ENCODE measurements at regions not wholly inside any gene's neighbourhood (a gene's known extent, or its start where the extent isn't known, plus 50 kb on each side); places are given as distances from the start of the nearest gene placed in this dataset.

DNA sequence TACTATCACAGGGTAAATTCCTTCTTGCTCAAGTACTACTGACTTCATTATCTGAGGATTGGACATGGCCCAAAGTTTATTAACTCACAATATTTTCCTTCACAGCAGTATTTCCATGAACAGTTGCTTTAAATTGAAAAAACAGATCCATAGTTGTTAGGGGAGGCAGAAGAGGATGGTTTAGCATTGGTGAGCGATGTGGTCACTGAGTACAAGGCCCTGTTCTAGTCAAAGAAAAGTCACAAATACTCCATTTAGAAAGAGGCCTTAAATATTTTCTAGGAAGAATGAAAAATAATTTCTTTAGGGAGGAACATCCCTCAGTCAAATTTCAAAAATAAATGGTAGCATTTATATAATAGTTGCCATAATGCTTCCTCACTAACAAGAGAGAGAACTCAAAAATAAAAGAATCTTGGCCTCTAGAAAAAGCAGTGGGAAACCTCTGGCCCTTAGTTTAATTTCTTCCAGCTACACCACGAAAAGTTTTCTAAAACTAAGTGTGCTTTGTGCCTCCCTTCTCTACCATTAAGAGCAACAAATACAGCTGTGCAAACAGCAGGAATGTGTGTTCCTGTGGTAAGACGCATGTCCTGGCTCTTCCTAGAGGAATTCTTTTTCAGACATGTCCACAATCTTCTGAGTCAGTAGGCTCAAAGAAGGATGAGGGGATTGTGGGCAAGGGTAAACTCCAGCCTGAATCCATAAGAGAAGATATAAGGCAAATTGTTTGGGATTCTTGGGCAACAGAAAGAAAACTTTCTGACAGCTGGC is 105.7 kb downstream of the HOXA1 start:
- peaks cover 33% of the 10 kb centered on the region for H3K27me3 Mint-ChIP-seq (ENCODE audit: low read depth)
- DNase-seq (ENCODE audit: low spot score) (no peak), ATAC-seq (no peak)
- 0 out of 2 replicates have a peak, but pooled peaks cover 3% of the 10 kb centered on the region for H3K4me1 Mint-ChIP-seq
- H3K4me3 Mint-ChIP-seq, result no peak overlapping the region
- POLR2A ChIA-PET, result no interaction called here
- TF ChIP-seq PRRX2 (CRISPR knock-in tag; IDR thresholded peaks at IDR 0.05) (no peak), ZNF416 (CRISPR knock-in tag; IDR thresholded peaks at IDR 0.05) (no peak), JUN (CRISPR knock-in tag; IDR thresholded peaks at IDR 0.05) (no peak), NFYB (CRISPR knock-in tag; conservative IDR thresholded peaks at IDR 0.05; ENCODE audit: low read depth) (no peak), EMX1 (CRISPR knock-in tag; IDR thresholded peaks at IDR 0.05) (no peak), HMGA2 (CRISPR knock-in tag; IDR thresholded peaks at IDR 0.05) (no peak), SMAD4 (CRISPR knock-in tag; IDR thresholded peaks at IDR 0.05) (no peak), RORB (CRISPR knock-in tag; IDR thresholded peaks at IDR 0.05) (no peak), ELF4 (CRISPR knock-in tag; IDR thresholded peaks at IDR 0.05; ENCODE audit: low read depth) (no peak)
- TF ChIP-seq, protein P1, sequence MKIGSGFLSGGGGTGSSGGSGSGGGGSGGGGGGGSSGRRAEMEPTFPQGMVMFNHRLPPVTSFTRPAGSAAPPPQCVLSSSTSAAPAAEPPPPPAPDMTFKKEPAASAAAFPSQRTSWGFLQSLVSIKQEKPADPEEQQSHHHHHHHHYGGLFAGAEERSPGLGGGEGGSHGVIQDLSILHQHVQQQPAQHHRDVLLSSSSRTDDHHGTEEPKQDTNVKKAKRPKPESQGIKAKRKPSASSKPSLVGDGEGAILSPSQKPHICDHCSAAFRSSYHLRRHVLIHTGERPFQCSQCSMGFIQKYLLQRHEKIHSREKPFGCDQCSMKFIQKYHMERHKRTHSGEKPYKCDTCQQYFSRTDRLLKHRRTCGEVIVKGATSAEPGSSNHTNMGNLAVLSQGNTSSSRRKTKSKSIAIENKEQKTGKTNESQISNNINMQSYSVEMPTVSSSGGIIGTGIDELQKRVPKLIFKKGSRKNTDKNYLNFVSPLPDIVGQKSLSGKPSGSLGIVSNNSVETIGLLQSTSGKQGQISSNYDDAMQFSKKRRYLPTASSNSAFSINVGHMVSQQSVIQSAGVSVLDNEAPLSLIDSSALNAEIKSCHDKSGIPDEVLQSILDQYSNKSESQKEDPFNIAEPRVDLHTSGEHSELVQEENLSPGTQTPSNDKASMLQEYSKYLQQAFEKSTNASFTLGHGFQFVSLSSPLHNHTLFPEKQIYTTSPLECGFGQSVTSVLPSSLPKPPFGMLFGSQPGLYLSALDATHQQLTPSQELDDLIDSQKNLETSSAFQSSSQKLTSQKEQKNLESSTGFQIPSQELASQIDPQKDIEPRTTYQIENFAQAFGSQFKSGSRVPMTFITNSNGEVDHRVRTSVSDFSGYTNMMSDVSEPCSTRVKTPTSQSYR (CRISPR knock-in tag; IDR thresholded peaks at IDR 0.05), result no peak
- TF ChIP-seq, protein P2, sequence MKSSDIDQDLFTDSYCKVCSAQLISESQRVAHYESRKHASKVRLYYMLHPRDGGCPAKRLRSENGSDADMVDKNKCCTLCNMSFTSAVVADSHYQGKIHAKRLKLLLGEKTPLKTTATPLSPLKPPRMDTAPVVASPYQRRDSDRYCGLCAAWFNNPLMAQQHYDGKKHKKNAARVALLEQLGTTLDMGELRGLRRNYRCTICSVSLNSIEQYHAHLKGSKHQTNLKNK (CRISPR knock-in tag; IDR thresholded peaks at IDR 0.05), result no peak
- TF ChIP-seq, protein P3, sequence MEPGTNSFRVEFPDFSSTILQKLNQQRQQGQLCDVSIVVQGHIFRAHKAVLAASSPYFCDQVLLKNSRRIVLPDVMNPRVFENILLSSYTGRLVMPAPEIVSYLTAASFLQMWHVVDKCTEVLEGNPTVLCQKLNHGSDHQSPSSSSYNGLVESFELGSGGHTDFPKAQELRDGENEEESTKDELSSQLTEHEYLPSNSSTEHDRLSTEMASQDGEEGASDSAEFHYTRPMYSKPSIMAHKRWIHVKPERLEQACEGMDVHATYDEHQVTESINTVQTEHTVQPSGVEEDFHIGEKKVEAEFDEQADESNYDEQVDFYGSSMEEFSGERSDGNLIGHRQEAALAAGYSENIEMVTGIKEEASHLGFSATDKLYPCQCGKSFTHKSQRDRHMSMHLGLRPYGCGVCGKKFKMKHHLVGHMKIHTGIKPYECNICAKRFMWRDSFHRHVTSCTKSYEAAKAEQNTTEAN (CRISPR knock-in tag; IDR thresholded peaks at IDR 0.05), result no peak
- TF ChIP-seq, protein P4, sequence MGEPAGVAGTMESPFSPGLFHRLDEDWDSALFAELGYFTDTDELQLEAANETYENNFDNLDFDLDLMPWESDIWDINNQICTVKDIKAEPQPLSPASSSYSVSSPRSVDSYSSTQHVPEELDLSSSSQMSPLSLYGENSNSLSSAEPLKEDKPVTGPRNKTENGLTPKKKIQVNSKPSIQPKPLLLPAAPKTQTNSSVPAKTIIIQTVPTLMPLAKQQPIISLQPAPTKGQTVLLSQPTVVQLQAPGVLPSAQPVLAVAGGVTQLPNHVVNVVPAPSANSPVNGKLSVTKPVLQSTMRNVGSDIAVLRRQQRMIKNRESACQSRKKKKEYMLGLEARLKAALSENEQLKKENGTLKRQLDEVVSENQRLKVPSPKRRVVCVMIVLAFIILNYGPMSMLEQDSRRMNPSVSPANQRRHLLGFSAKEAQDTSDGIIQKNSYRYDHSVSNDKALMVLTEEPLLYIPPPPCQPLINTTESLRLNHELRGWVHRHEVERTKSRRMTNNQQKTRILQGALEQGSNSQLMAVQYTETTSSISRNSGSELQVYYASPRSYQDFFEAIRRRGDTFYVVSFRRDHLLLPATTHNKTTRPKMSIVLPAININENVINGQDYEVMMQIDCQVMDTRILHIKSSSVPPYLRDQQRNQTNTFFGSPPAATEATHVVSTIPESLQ (CRISPR knock-in tag; IDR thresholded peaks at IDR 0.05), result no peak
- TF ChIP-seq, protein P5, sequence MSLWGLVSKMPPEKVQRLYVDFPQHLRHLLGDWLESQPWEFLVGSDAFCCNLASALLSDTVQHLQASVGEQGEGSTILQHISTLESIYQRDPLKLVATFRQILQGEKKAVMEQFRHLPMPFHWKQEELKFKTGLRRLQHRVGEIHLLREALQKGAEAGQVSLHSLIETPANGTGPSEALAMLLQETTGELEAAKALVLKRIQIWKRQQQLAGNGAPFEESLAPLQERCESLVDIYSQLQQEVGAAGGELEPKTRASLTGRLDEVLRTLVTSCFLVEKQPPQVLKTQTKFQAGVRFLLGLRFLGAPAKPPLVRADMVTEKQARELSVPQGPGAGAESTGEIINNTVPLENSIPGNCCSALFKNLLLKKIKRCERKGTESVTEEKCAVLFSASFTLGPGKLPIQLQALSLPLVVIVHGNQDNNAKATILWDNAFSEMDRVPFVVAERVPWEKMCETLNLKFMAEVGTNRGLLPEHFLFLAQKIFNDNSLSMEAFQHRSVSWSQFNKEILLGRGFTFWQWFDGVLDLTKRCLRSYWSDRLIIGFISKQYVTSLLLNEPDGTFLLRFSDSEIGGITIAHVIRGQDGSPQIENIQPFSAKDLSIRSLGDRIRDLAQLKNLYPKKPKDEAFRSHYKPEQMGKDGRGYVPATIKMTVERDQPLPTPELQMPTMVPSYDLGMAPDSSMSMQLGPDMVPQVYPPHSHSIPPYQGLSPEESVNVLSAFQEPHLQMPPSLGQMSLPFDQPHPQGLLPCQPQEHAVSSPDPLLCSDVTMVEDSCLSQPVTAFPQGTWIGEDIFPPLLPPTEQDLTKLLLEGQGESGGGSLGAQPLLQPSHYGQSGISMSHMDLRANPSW (CRISPR knock-in tag; conservative IDR thresholded peaks at IDR 0.05; ENCODE audit: low read depth), result no peak
- TF ChIP-seq, protein P6, sequence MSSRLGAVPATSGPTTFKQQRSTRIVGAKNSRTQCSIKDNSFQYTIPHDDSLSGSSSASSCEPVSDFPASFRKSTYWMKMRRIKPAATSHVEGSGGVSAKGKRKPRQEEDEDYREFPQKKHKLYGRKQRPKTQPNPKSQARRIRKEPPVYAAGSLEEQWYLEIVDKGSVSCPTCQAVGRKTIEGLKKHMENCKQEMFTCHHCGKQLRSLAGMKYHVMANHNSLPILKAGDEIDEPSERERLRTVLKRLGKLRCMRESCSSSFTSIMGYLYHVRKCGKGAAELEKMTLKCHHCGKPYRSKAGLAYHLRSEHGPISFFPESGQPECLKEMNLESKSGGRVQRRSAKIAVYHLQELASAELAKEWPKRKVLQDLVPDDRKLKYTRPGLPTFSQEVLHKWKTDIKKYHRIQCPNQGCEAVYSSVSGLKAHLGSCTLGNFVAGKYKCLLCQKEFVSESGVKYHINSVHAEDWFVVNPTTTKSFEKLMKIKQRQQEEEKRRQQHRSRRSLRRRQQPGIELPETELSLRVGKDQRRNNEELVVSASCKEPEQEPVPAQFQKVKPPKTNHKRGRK (CRISPR knock-in tag; IDR thresholded peaks at IDR 0.05; ENCODE audit: borderline replicate concordance), result no peak
- no peaks in the 10 kb centered on the region for H3K9me3 Mint-ChIP-seq
- no peaks in the 10 kb centered on the region for H3K36me3 Mint-ChIP-seq
- no peak overlapping the region for H3K27ac Mint-ChIP-seq
- CTCF ChIA-PET, result no interaction called here
